ENCODE measurements at regions not wholly inside any gene's neighbourhood (a gene's known extent, or its start where the extent isn't known, plus 50 kb on each side); places are given as distances from the start of the nearest gene placed in this dataset.
"Not testable (repeated sequence)": the region's sequence is repeated elsewhere in the genome, so short reads cannot be mapped to it uniquely, and the experiment has no call there.

- H3K9me3 Mint-ChIP-seq: no peaks in the 10 kb centered on the region
- no peak for DNase-seq
- H3K36me3 Mint-ChIP-seq: no peaks in the 10 kb centered on the region
- no peak for ATAC-seq (ENCODE audit: low read depth in 2 of 2)
- no peak overlapping the region for H3K27ac Mint-ChIP-seq
- no peaks in the 10 kb centered on the region for H3K27me3 Mint-ChIP-seq
- no peak overlapping the region for H3K4me3 Mint-ChIP-seq
- H3K4me1 Mint-ChIP-seq: peaks cover 14 to 29% (median 16%) of the 10 kb centered on the region in 3 donors
Measured at GRCh38 chr2:179344280-179344964, 79.8 kb upstream of the SESTD1 start.

- no peaks in the 10 kb centered on the region for H3K27me3 Mint-ChIP-seq
- H3K9me3 Mint-ChIP-seq: no peaks in the 10 kb centered on the region
- peak overlapping the region in 1 of 8 donors; percentile 7 for H3K4me3 Mint-ChIP-seq
- DNase-seq (no peak), ATAC-seq (ENCODE audit: low read depth in 2 of 2) (no peak)
- H3K4me1 Mint-ChIP-seq: peaks cover 10 to 24% (median 14%) of the 10 kb centered on the region in 3 donors
- H3K36me3 Mint-ChIP-seq: no peaks in the 10 kb centered on the region
- H3K27ac Mint-ChIP-seq: peak overlapping the region in 1 of 6 donors; percentile 55
Measured at GRCh38 chr2:179343945-179344279, 79.3 kb upstream of the SESTD1 start.

- ATAC-seq (ENCODE audit: low read depth in 2 of 2) (no peak), DNase-seq (no peak)
- Mint-ChIP-seq H3K27me3 (no peaks in the 10 kb centered on the region), H3K4me3 (no peak overlapping the region), H3K4me1 (peaks cover 9 to 21% (median 14%) of the 10 kb centered on the region in 3 donors), H3K27ac (no peak overlapping the region), H3K9me3 (no peaks in the 10 kb centered on the region), H3K36me3 (no peaks in the 10 kb centered on the region)
Measured at GRCh38 chr2:179341152-179341866, 76.7 kb upstream of the SESTD1 start.

- H3K27ac Mint-ChIP-seq: no peak overlapping the region
- H3K9me3 Mint-ChIP-seq: no peaks in the 10 kb centered on the region
- DNase-seq (peak; percentile 14), ATAC-seq (ENCODE audit: low read depth in 2 of 2) (peak in 1 of 2 donors; percentile 35)
- H3K4me3 Mint-ChIP-seq: no peak overlapping the region
- peaks cover 0 to 2% (median 0%) of the 10 kb centered on the region in 3 donors for H3K27me3 Mint-ChIP-seq
- H3K4me1 Mint-ChIP-seq: peaks cover 9 to 21% (median 14%) of the 10 kb centered on the region in 3 donors
- H3K36me3 Mint-ChIP-seq: no peaks in the 10 kb centered on the region
Measured at GRCh38 chr2:179340678-179341077, 76.0 kb upstream of the SESTD1 start.

- DNase-seq (no peak), ATAC-seq (ENCODE audit: low read depth in 2 of 2) (no peak)
- peaks cover 0 to 5% (median 0%) of the 10 kb centered on the region in 3 donors for H3K27me3 Mint-ChIP-seq
- H3K9me3 Mint-ChIP-seq: no peaks in the 10 kb centered on the region
- no peaks in the 10 kb centered on the region for H3K36me3 Mint-ChIP-seq
- H3K4me3 Mint-ChIP-seq: no peak overlapping the region
- no peak overlapping the region for H3K27ac Mint-ChIP-seq
- H3K4me1 Mint-ChIP-seq: peaks cover 9 to 25% (median 10%) of the 10 kb centered on the region in 3 donors
Measured at GRCh38 chr2:179338681-179339080, 74.0 kb upstream of the SESTD1 start.

GRCh38 chr2:179336782-179337534, 72.3 kb upstream of the SESTD1 start:
- no peak for DNase-seq
- H3K4me3 Mint-ChIP-seq: no peak overlapping the region
- no peaks in the 10 kb centered on the region for H3K36me3 Mint-ChIP-seq
- H3K4me1 Mint-ChIP-seq: peaks cover 5 to 19% (median 10%) of the 10 kb centered on the region in 3 donors
- H3K9me3 Mint-ChIP-seq: no peaks in the 10 kb centered on the region
- H3K27me3 Mint-ChIP-seq: peaks cover 0 to 5% (median 0%) of the 10 kb centered on the region in 3 donors
- no peak overlapping the region for H3K27ac Mint-ChIP-seq
- no peak for ATAC-seq (ENCODE audit: low read depth in 2 of 2)

- Mint-ChIP-seq H3K4me3 (no peak overlapping the region), H3K27ac (no peak overlapping the region), H3K4me1 (peaks cover 9 to 23% (median 9%) of the 10 kb centered on the region in 3 donors), H3K9me3 (peaks cover 0 to 9% (median 6%) of the 10 kb centered on the region in 7 donors), H3K27me3 (peaks cover 0 to 5% (median 0%) of the 10 kb centered on the region in 3 donors), H3K36me3 (no peaks in the 10 kb centered on the region)
- no peak for DNase-seq
- ATAC-seq (ENCODE audit: low read depth in 2 of 2): no peak
Measured at GRCh38 chr2:179335732-179336131, 71.1 kb upstream of the SESTD1 start.

- no peaks in the 10 kb centered on the region for H3K36me3 Mint-ChIP-seq
- H3K4me3 Mint-ChIP-seq: no peak overlapping the region
- peaks cover 0 to 23% (median 14%) of the 10 kb centered on the region in 7 donors for H3K9me3 Mint-ChIP-seq
- ATAC-seq (ENCODE audit: low read depth in 2 of 2) (no peak), DNase-seq (no peak)
- peaks cover 0 to 5% (median 0%) of the 10 kb centered on the region in 3 donors for H3K27me3 Mint-ChIP-seq
- H3K27ac Mint-ChIP-seq: no peak overlapping the region
- H3K4me1 Mint-ChIP-seq: peaks cover 0 to 19% (median 8%) of the 10 kb centered on the region in 3 donors
Measured at GRCh38 chr2:179332903-179333302, 68.3 kb upstream of the SESTD1 start.

GRCh38 chr2:179331061-179331460, 66.4 kb upstream of the SESTD1 start:
- DNase-seq (no peak), ATAC-seq (ENCODE audit: low read depth in 2 of 2) (no peak)
- Mint-ChIP-seq H3K36me3 (no peaks in the 10 kb centered on the region), H3K4me3 (no peak overlapping the region), H3K9me3 (peaks cover 0 to 23% (median 14%) of the 10 kb centered on the region in 7 donors), H3K27ac (peak overlapping the region in 2 of 6 donors; percentile 41 to 70), H3K27me3 (peaks cover 0 to 5% (median 0%) of the 10 kb centered on the region in 3 donors), H3K4me1 (peaks cover 0 to 19% (median 8%) of the 10 kb centered on the region in 3 donors)

GRCh38 chr2:179322289-179322688, 57.7 kb upstream of the SESTD1 start:
- ATAC-seq (ENCODE audit: low read depth in 2 of 2) (no peak), DNase-seq (no peak)
- H3K36me3 Mint-ChIP-seq: no peaks in the 10 kb centered on the region
- peaks cover 0 to 13% (median 0%) of the 10 kb centered on the region in 3 donors for H3K27me3 Mint-ChIP-seq
- peaks cover 0 to 6% (median 0%) of the 10 kb centered on the region in 7 donors for H3K9me3 Mint-ChIP-seq
- no peaks in the 10 kb centered on the region for H3K4me1 Mint-ChIP-seq
- H3K4me3 Mint-ChIP-seq: no peak overlapping the region
- H3K27ac Mint-ChIP-seq: no peak overlapping the region

GRCh38 chr2:179321034-179321433, 56.4 kb upstream of the SESTD1 start:
- H3K36me3 Mint-ChIP-seq: not testable (repeated sequence)

GRCh38 chr2:179314729-179315128, 50.1 kb upstream of the SESTD1 start:
- H3K27ac Mint-ChIP-seq; H3K4me1 Mint-ChIP-seq; H3K4me3 Mint-ChIP-seq; DNase-seq; H3K36me3 Mint-ChIP-seq; ATAC-seq (ENCODE audit: low read depth in 2 of 2): not testable (repeated sequence)
- H3K27me3 Mint-ChIP-seq: peaks cover 6 to 26% (median 8%) of the 10 kb centered on the region in 3 donors
- H3K9me3 Mint-ChIP-seq: peaks cover 0 to 21% (median 13%) of the 10 kb centered on the region in 7 donors

More at GRCh38 chr2:179321034-179321433, 56.4 kb upstream of the SESTD1 start:
- ATAC-seq (ENCODE audit: low read depth in 2 of 2); DNase-seq; H3K4me1 Mint-ChIP-seq; H3K4me3 Mint-ChIP-seq; H3K27ac Mint-ChIP-seq: not testable (repeated sequence)
- Mint-ChIP-seq H3K9me3 (peaks cover 0 to 16% (median 4%) of the 10 kb centered on the region in 7 donors), H3K27me3 (peaks cover 0 to 14% (median 0%) of the 10 kb centered on the region in 3 donors)
